NK-92 treated with Interleukin-12 subunit alpha and Interleukin-12 subunit beta, amount 100 ng/mL, for 24 hours (cell line): ENCODE measurements at regions not wholly inside any gene's neighbourhood (a gene's known extent, or its start where the extent isn't known, plus 50 kb on each side); places are given as distances from the start of the nearest gene placed in this dataset.

ENCODE experiments used
- DNase-seq: peaks from one replicate; lab custom pipeline; 2025; lab: John Stamatoyannopoulos, UW

DNA sequence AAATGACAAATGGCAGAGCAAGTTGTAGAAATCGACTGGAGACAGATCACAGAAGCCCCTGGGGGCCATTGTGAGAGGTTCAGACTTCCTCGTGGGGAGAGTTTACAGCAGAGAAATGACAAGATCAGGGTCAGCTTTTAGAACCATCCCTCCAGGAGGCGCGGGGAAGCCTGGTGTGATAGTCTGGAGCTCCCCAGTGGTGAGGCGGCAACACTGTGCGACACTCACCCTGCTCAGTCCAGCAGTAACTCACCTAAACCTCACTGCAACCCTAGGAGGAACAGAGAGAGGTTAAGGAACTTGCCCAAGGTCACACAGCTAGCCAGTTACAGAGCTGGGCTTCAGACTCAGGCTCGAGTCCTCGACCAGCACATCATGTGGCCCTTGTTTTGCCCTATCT is 123.4 kb upstream of the IRX3 start:
- DNase-seq: no peak

- DNase-seq: no peak
These were observed 121.0 kb upstream of the IRX3 start for GRCh38 chr16:54407596-54407995.

GRCh38 chr16:54405478-54405877 is 118.9 kb upstream of the IRX3 start:
- no peak for DNase-seq

- no peak for DNase-seq
These were observed 117.0 kb upstream of the IRX3 start for GRCh38 chr16:54403580-54403979.

GRCh38 chr16:54402873-54403272 is 116.3 kb upstream of the IRX3 start:
- no peak for DNase-seq

GRCh38 chr16:54402270-54402669 is 115.7 kb upstream of the IRX3 start:
- DNase-seq: no peak

- DNase-seq: no peak
These were observed 113.7 kb upstream of the IRX3 start for GRCh38 chr16:54400261-54400660.

- DNase-seq: no peak
These were observed 112.4 kb upstream of the IRX3 start for GRCh38 chr16:54398986-54399385.

DNA sequence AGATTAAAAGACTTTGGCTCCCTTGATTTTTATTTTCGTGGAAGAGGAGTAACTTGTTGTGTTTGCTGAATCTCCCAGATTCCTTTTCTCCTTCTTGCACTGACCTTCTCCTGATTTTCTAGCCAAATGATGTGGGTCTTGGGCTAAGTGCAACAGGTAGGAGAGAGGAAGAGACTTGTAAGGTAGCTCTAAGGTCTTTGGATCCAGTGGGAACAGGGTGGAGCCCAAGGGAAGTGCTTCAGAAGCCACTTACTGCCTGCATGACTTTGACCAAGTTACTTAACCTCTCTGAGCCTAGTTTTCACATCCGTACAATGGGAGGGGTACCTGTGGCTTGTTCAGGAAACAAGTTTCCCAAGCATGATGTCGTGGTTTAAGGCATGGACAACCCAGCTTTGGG is 111.3 kb upstream of the IRX3 start:
- DNase-seq: no peak

GRCh38 chr16:54397190-54397835 is 110.7 kb upstream of the IRX3 start:
- DNase-seq: no peak

DNA sequence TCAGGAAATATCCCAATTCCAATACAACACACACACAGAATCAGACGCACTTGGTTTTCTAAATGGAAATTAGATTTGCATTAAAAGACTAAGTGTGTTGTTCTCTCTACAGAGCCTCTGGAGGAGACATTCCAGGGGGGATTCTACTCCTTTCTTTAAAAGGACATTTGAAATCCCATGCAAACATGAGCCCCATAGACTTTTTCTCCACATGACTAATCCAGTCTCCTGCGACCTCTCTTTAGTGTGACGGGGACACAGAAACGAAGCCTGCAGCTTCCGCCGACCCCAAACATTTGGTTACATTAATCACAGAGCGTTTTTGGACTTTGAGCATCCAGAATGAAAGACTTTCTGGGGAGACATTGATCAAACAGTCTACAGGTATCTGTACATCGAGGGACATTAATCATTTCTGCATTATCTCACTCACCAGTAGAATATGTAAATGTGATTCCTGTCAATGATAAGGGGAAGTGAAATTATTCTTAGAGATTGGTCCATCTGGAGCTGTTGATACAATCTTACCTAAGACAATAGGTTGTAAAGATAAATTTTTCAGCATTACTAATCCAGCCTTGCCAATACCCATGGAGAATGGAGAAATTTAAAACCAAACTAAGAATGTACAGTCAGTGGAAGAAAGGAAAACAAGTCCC is 103.4 kb upstream of the IRX3 start:
- no peak for DNase-seq

- no peak for DNase-seq
These were observed 98.6 kb upstream of the IRX3 start for GRCh38 chr16:54385141-54385540.

DNA sequence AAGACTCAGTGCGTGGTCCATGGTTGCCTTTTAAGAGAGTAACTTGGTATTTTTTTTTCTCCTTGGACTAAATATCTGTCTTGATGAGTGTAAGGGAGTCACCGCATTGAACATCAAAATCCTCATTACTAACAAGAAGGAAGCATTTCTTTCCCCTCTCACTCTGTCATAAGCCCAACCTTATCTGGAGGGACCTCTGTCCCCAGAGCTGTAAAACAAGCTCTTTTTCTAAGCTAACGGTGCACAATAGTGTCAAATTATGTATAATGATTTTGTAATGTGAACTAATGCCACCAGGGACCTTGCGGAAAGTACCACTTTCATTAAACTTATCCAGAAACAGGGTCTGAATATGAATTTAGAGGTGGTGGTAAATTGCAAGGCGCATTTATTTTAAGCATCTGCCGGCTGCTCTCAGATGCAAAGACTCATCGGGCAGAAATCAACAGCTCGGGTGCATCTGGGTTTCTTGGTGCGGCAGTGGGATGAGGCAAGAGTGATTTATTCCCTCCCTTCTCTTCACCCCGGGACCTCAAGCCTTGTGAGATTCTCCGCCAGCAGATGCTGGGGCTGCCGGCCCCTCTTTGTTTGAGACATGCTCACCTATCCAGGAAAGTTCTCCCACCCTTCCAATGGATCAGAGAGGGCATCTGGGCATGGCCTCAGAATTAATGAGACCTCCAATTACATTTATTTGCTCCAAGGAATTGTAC is 95.2 kb upstream of the IRX3 start:
- no peak for DNase-seq

- no peak for DNase-seq
These were observed 88.5 kb upstream of the IRX3 start for GRCh38 chr16:54375071-54375470.

GRCh38 chr16:54373534-54374520 is 87.2 kb upstream of the IRX3 start:
- DNase-seq: no peak

DNA sequence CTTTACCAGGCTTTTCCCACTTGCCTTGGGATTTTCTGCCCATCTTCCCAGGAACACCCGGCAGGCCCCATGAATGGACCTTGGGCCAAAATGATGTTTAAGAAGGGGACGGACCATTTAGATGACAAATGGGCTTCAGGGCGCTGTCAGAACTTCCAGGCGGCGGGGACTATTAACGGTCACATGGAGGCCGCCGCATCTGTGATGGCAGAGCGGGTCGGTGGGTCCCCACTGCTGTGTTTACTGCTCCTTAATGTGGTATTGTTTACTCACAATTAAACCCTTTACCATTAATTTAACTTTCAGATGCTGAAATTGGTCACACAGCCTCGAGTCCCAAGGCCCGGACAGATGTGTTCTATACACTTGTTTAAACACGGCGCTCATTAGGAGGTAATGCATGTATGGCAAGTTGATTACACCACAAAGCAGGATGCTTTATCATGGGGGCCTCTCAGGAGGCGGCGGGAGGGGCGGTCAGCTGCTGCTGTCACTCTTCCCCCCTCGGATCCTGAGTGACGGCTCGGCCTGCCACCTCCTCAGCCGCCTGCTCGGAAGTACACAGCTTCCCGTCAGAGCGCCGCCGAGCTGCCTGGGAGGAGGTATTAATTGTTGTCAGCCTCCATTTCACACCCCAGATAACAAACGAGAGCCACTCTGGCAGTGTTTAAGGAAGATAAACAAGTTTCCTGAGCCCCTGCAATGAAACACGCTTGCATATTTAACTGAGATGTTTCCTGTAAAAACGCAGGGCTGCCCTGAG is 83.9 kb upstream of the IRX3 start:
- DNase-seq: no peak

DNA sequence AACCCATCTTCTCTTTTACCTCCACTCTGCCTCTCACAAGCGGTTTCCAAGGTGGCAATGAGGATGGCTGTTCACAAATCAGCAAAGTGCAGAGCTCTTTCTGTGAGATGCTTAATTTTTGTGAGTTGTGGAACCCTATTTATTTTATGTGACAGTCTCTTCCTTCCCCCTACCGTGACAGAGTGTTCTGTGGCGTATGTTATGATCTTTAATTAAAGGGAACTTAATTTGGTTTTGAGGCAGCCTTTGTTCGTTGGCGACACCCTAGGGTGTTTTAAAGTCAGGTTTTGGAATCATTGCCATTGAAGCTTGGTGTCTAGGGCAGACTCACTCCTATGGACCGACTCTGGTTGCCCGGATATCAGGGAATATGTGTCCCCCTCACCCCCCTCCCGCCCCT is 83.3 kb upstream of the IRX3 start:
- no peak for DNase-seq

DNA sequence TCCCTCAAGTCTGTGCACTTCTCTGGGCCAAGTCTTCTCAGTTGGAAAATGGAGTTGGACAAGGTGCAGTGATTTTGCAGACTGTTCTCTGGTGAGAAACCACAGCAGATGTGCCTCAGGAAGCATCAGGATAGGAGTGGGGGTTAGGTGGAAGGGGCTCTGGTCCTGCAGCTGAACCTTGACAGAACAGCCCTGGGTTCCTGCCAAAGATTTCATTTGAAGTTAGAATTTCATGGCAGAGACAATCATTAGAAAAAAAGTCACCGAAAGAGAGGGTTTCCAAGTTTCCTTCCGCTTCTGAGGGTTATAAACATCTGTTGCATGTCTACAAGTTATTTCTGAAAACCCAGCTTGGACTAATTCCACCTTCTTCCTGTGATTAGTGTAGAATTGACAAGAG is 80.4 kb upstream of the IRX3 start:
- no peak for DNase-seq

- no peak for DNase-seq
These were observed 79.5 kb upstream of the IRX3 start for GRCh38 chr16:54365990-54366634.

- DNase-seq: no peak
These were observed 77.2 kb upstream of the IRX3 start for GRCh38 chr16:54363766-54364165.
